Right lung (tissue), 2 donors: ENCODE measurements at regions not wholly inside any gene's neighbourhood (a gene's known extent, or its start where the extent isn't known, plus 50 kb on each side); places are given as distances from the start of the nearest gene placed in this dataset.
"Not testable (repeated sequence)": the region's sequence is repeated elsewhere in the genome, so short reads cannot be mapped to it uniquely, and the experiment has no call there.

Experiments used
- DNase-seq, 2 donors: peaks; one replicate each; pipeline ENCODE4 v3.0.0-alpha.2; 2013

- DNase-seq, result not testable (repeated sequence)
These were observed 99.5 kb upstream of the TCF21 start for GRCh38 chr6:133789449-133789848.

DNA sequence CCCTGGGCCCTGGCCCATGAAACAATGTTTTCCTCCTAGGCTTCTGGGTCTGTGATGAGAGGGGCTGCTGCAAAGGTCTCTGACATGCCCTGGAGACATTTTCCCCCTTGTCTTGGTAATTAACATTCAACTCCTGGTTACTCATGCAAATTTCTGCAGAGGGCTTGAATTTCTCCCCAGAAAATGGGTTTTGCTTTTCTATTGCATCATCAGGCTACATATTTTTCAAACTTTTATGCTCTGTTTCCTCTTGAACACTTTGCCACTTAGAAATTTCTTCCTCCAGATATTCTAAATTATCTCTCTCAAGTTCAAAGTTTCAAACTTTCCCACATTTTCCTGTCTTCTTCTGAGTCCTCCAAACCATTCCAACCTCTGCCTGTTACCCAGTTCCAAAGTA lies 98.2 kb upstream of the TCF21 start:
- DNase-seq, result not testable (repeated sequence)

DNA sequence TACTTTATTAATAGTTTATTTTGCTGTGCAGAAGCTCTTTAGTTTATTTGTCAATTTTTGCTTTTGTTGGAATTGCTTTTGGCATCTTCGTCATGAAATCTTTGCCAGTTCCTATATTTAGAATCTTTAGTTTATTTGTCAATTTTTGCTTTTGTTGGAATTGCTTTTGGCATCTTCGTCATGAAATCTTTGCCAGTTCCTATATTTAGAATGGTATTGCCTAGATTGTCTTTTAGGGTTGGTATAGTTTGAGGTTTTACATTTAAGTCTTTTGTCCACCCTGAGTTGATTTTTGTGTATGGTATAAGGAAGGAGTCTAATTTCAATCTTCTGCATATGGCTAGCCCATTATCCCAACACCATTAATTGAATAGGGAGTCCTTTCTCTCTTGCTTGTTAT lies 93.9 kb upstream of the TCF21 start:
- DNase-seq, result not testable (repeated sequence)

- DNase-seq, result no peak
These were observed 92.7 kb upstream of the TCF21 start for GRCh38 chr6:133796235-133796634.

DNA sequence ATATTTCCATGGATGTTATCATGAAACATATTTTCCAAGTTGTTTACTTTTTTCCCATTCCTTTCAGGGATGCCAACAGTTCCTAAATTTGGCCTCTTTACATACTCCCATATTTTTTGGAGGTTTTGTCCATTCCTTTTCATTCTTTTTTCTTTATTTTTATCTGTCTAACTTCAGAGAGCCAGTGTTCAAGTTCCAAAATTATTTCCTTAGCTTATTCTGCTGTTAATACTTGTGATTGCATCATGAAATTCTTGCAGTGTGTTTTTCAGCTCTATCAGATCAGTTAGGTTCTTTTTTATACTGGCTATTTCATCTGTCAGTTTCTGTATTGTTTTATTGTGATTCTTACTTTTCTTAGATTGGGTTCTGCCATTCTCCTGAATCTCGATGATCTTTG lies 89.9 kb upstream of the TCF21 start:
- no peak for DNase-seq

DNA sequence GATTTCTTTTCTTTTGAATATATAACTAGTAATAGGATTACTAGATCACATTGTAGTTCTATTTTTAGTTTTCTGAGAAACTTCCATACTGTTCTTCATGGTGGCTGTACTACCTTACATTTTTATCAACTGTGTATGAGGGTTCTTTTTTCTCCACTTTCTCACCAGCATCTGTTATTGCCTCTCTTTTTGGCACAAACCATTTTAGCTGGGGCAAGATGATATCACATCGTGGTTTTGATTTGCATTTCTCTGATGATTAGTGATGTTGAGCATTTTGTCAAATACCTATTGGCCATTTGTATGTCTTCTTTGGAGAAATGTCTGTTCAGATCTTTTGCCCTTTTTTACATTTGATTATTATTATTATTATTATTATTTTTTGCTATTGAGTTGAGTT lies 86.1 kb upstream of the TCF21 start:
- DNase-seq, result no peak

GRCh38 chr6:133804265-133804664 lies 84.6 kb upstream of the TCF21 start:
- peak; percentile 46 to 59 for DNase-seq

DNA sequence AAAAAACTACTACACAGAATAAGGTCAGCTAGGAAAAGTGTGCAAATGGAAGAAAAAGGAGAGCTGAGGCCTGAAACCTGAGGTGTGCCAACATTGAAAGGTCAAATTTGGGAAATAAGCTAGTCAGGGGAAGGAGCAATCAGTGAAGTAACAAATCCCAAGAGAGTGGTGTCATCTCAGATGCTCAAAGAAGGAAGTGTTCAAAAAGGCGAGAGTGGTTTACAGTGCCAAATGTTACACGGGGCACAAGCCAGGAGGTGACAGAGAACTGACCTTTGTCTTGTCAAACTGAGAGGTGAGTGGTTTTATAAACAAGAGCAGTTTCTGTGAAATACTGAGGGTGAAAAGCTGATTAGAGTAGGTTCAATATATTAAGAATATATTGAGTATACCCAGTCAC lies 83.0 kb upstream of the TCF21 start:
- no peak for DNase-seq

DNA sequence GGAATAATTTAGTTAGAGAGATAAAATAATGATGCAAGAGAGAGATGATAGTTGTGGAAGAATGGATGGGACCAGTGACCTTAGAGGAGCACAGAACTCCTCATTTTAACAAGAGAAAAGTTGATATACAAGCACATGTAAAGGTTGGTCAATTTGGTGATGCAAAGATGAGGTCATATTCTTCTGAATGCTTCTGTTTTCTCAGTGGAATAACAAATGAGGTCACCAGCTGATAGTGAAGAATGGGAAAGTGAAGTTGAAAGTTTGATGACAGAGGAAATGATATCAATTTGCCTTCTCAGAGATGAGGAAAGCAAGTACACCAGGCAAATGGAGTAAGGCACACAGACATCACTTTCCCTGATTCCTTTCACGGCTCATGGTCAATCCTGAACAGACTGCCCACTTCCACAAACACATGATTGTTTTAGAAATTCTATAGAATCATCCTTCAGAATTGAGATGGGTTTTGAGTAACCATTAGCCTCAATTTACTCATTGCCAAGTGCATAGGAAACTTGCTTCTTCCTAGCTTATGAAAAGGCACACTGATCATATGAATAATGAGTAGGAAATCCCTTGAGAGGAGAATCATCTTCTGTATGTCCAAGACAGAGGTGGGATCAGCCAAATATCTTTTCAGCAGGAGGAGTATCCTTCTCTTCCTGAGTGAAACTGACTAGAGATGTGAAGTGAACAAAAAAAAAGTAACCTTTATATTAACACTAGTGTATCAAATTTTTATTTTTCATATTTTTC lies 82.4 kb upstream of the TCF21 start:
- DNase-seq, result no peak

DNA sequence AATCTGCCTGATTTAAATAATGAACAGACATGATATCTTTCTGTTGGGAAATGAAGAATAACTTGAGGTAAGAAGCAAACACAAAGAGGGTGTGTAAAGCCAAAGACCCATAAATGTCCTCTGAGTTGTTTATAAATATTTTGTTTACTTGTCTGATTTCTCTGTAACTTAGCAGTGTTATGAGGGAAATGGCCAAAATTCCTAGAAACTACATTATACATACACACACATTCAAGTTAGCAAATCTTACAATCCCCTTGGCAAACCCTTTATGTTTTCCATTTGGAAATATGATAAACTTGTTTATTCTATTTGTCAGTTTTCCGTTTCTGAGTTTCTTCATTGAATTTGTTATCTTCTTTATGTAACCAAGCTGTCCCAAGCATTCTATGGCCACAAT lies 81.4 kb upstream of the TCF21 start:
- peak; percentile 62 to 82 for DNase-seq

GRCh38 chr6:133809406-133809805 lies 79.5 kb upstream of the TCF21 start:
- DNase-seq, result no peak

GRCh38 chr6:133811557-133811956 lies 77.4 kb upstream of the TCF21 start:
- DNase-seq, result no peak

DNA sequence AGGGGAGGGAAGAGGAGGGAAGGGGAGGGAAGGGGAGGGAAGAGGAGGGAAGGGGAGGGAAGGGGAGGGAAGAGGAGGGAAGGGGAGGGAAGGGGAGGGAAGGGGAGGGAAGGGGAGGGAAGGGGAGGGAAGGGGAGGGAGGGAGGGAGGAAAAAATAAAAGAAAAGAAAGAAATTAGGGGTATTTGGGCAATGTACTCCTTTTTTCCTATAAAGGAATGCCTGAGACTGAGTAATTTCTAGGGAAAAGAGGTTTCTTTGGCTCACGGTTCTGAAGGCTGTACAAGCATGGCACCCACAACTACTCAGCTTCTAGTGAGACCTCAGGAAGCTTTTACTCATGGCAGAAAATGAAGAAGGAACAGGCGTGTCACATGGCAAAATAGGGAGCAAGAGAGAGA lies 76.5 kb upstream of the TCF21 start:
- DNase-seq, result not testable (repeated sequence)

- DNase-seq, result no peak
These were observed 74.7 kb upstream of the TCF21 start for GRCh38 chr6:133814238-133814637.

GRCh38 chr6:133814797-133815196 lies 74.1 kb upstream of the TCF21 start:
- DNase-seq, result no peak

DNA sequence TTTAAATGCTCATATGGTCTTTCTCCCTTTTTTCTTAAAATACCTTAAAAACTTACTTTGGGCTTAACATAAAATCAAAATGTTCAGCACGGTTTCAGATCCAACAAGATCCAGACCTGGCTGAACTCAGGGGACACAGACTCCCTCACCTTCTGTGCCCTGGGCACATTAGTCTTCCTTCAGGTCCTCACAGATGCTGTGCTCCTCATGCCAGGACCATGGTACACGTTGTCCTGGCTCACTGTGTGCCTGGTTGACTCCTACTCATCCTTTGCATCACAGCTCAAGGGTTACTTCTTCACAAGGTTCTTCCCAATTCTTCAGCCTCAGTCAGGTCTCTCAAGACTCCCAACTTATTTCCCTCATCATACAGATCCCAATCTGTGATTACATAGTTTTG lies 73.6 kb upstream of the TCF21 start:
- DNase-seq, result no peak

DNA sequence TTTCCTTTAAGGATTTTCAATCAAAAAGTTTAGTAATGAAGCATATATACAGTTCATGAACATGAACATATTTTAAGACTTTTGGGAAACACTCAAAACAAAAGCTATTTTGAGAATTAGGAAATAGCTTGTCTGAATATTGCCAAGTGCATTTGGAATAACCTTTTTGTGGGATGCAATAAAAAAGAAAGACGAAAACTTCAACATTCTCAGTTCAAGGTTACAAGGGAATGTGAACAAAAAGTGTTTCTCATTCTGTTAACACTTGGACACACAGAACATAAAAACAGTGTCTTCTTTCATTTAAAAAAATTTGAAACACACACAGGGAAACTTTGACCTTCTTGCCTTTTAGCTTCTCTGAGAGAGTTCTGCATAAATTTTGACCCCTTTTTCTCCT lies 72.7 kb upstream of the TCF21 start:
- no peak for DNase-seq

DNA sequence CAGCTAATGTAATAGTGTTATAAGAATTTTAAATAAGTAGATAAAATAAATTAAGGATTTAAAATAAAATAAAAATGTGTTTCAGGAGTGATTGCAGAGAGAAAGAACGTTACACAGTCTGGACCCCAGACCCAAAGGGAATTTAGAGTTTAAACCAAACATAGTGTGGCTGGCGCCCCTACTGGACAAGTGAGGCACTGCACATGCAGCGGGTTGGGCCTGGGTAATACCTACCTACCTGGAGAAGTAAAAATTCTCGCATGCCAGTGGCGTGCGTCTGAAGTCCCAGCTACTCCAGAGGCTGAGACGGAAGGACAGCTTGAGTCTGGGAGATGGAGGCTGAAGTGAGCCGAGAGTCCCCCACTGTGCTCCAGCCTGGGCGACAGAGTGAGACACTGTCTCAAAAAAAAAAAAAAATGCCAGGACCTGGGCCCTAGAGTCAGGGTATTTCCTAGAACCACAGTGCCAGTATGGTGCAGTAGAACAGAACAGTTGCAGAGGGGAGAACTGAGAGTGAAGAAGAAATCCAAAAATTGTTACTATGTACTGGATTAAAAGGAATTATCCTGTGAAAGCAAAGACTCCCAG lies 71.4 kb upstream of the TCF21 start:
- no peak for DNase-seq

- DNase-seq, result no peak
These were observed 70.6 kb upstream of the TCF21 start for GRCh38 chr6:133818320-133818719.

DNA sequence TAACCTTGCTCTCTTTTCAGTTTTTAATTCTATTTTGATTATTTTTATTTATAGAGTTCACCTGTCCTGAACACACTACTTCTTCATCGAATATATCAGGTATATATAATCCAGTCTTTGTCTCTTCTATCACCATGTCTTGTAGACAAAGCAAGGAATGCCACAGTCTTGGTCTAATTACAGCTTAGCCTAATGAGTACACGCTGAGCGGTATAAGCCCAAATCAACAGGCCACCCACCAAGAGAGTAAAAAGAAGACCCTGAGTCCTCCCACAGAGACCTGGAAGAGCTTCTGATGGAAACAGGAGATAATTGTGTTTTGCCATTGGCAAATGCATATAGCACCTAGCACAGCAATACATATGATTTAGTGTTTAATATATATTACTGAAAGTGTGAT lies 68.7 kb upstream of the TCF21 start:
- DNase-seq, result no peak

GRCh38 chr6:133827766-133828165 lies 61.1 kb upstream of the TCF21 start:
- DNase-seq, result no peak

DNA sequence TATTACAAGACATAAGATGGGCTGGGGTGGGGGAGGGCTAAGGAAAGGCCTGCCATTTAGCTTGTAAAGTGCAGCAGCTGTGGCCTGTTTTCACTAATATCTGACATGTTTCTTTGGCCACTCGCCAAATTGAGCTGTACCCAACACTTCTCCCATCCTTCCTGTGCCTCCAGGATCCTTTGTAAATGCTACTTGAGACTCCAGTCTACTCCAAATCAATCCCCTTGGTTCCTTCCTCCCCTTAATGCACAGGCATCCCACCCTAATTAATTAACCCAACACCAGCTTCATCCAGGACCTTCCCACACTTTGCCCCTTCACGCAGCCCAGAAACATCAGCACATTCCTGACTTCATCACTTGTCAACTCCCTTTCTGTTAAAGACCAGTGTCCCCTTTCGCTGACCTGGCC lies 55.0 kb upstream of the TCF21 start:
- DNase-seq, result peak; percentile 78 to 79

GRCh38 chr6:133834472-133835170 lies 54.3 kb upstream of the TCF21 start:
- no peak for DNase-seq
